Lower leg skin (tissue), 3 donors: ENCODE measurements at regions not wholly inside any gene's neighbourhood (a gene's known extent, or its start where the extent isn't known, plus 50 kb on each side); places are given as distances from the start of the nearest gene placed in this dataset.

ENCODE experiments used
- CTCF ChIP-seq, 3 donors: fragments of 450-650 bp; IDR thresholded peaks; one replicate each; pipeline ENCODE4 v1.5.1; 2016; ENCODE audit warnings: antibody characterized with exemption in 3 of 3, mild to moderate bottlenecking in 3 of 3, moderate library complexity in 2 of 3
- POLR2A ChIP-seq, 2 donors: fragments of 450-650 bp; IDR thresholded peaks; one replicate each; pipeline ENCODE4 v1.6.1; 2016 to 2017; ENCODE audit warnings: antibody characterized with exemption in 2 of 2, mild to moderate bottlenecking in 1 of 2, moderate library complexity in 1 of 2

GRCh38 chr6:10338151-10338550 is 76.7 kb downstream of the TFAP2A start:
- TF ChIP-seq POLR2A (IDR thresholded peaks at IDR 0.05) (no peak), CTCF (IDR thresholded peaks at IDR 0.05) (no peak)
